ENCODE measurements at regions not wholly inside any gene's neighbourhood (a gene's known extent, or its start where the extent isn't known, plus 50 kb on each side); places are given as distances from the start of the nearest gene placed in this dataset.

DNA sequence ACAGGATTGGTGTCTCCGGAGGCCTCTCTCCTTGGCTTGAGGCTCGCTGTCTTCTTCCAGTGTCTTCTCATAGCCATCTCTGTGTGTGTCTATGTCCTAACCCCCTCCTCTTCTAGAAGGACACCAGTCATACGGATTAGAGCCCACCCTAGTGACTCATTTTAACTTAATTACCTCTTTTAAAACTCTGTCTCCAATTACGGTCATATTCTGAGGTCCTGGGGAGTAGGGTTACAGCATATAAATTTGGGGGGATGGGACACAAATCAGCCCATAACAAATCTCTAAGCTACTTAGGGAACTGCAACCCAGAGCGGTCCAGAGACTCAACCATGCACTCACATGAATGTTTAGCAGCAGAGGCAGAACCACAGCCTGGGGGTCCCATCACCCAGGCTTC lies 56.1 kb upstream of the SASH1 start:
- H3K9me3 ChIP-seq (ENCODE audit: low read length): no peaks in the 10 kb centered on the region
- no peaks in the 10 kb centered on the region for H3K9me2 ChIP-seq (replicated peaks; ENCODE audit: low read length)
- H3K27ac ChIP-seq (ENCODE audit: low read length): no peak overlapping the region
- H2AFZ ChIP-seq (ENCODE audit: low read length): no peak overlapping the region
- no peaks in the 10 kb centered on the region for H3K4me1 ChIP-seq (ENCODE audit: insufficient read depth, low read length)
- H3K79me2 ChIP-seq (ENCODE audit: low read length): no peaks in the 10 kb centered on the region
- intact Hi-C loops (cut with micrococcal nuclease): no loop called here
- H4K20me1 ChIP-seq (ENCODE audit: low read length): no peaks in the 10 kb centered on the region
- ChIA-PET POLR2A (ENCODE audit: unreplicated experiment) (no interaction called here), CTCF (no interaction called here)
- no peaks in the 10 kb centered on the region for H3F3A ChIP-seq (ENCODE audit: low read length, unreplicated experiment)
- TF ChIP-seq EZH2phosphoT487 (IDR thresholded peaks at IDR 0.05; ENCODE audit: borderline replicate concordance, low read length) (no peak), EZH2 (IDR thresholded peaks at IDR 0.05; ENCODE audit: low read length, unreplicated experiment) (no peak)
- TF ChIP-seq, protein P1, sequence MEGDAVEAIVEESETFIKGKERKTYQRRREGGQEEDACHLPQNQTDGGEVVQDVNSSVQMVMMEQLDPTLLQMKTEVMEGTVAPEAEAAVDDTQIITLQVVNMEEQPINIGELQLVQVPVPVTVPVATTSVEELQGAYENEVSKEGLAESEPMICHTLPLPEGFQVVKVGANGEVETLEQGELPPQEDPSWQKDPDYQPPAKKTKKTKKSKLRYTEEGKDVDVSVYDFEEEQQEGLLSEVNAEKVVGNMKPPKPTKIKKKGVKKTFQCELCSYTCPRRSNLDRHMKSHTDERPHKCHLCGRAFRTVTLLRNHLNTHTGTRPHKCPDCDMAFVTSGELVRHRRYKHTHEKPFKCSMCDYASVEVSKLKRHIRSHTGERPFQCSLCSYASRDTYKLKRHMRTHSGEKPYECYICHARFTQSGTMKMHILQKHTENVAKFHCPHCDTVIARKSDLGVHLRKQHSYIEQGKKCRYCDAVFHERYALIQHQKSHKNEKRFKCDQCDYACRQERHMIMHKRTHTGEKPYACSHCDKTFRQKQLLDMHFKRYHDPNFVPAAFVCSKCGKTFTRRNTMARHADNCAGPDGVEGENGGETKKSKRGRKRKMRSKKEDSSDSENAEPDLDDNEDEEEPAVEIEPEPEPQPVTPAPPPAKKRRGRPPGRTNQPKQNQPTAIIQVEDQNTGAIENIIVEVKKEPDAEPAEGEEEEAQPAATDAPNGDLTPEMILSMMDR (conservative IDR thresholded peaks at IDR 0.05; ENCODE audit: low read depth, low read length): no peak
- no peaks in the 10 kb centered on the region for H3K27me3 ChIP-seq (ENCODE audit: low read length)
- no peak overlapping the region for H3K4me2 ChIP-seq (ENCODE audit: low read length)
- ATAC-seq (no peak), DNase-seq (no peak)
- H3K36me3 ChIP-seq (ENCODE audit: low read depth, low read length): no peaks in the 10 kb centered on the region
- no peak overlapping the region for H3K4me3 ChIP-seq (ENCODE audit: low read length)
- BruUV-seq (replicated peaks): no TSS peak
- H3K9ac ChIP-seq (ENCODE audit: low read length): no peak overlapping the region

DNA sequence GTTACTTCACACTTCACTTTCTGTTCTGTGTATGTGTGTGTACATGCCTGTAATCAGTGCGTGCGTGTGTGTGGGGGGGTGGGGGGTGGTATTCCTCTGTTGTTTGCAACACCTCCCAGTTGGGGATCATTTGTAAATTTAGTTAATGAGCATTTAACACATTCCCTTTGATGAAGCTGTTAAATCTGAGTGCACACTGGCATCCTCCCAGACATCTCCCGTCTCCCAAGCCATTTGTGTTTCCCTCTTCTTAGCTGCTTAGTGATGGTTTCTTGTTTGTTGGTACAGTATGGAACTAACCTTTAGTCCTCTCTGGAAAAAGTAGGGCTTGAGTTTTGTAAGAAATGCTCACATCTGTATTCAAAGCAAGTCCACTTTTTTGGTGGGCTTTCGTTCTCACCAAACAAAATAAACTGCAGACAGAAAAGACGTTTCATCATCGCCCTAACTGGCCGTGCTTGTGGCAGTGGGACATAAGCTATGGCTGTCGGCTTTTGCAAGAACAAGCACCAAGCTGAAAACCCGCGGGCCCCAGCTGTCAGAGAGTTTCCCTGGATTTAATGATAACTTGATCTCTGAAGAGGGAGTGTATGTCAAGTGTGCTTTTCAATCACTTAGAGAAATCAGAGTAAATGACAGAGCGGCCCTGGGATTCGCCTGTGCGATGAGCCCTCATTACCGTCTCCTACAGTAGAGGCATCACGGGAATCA lies 54.9 kb upstream of the SASH1 start:
- no peaks in the 10 kb centered on the region for H3K4me1 ChIP-seq (ENCODE audit: insufficient read depth, low read length)
- DNase-seq: no peak
- ChIA-PET CTCF (no interaction called here), POLR2A (ENCODE audit: unreplicated experiment) (no interaction called here)
- H4K20me1 ChIP-seq (ENCODE audit: low read length): no peaks in the 10 kb centered on the region
- no peaks in the 10 kb centered on the region for H3K36me3 ChIP-seq (ENCODE audit: low read depth, low read length)
- H2AFZ ChIP-seq (ENCODE audit: low read length): no peak overlapping the region
- no peak overlapping the region for H3K4me2 ChIP-seq (ENCODE audit: low read length)
- no peak overlapping the region for H3K4me3 ChIP-seq (ENCODE audit: low read length)
- no peaks in the 10 kb centered on the region for H3K9me2 ChIP-seq (replicated peaks; ENCODE audit: low read length)
- no peaks in the 10 kb centered on the region for H3K27me3 ChIP-seq (ENCODE audit: low read length)
- H3K9ac ChIP-seq (ENCODE audit: low read length): no peak overlapping the region
- intact Hi-C loops (cut with micrococcal nuclease): no loop called here
- BruUV-seq (replicated peaks): no TSS peak
- ATAC-seq: no peak
- H3K27ac ChIP-seq (ENCODE audit: low read length): no peak overlapping the region
- H3F3A ChIP-seq (ENCODE audit: low read length, unreplicated experiment): no peaks in the 10 kb centered on the region
- no peaks in the 10 kb centered on the region for H3K79me2 ChIP-seq (ENCODE audit: low read length)
- TF ChIP-seq, protein P1 (conservative IDR thresholded peaks at IDR 0.05; ENCODE audit: low read depth, low read length): no peak
- TF ChIP-seq EZH2 (IDR thresholded peaks at IDR 0.05; ENCODE audit: low read length, unreplicated experiment) (no peak), EZH2phosphoT487 (IDR thresholded peaks at IDR 0.05; ENCODE audit: borderline replicate concordance, low read length) (no peak)
- no peaks in the 10 kb centered on the region for H3K9me3 ChIP-seq (ENCODE audit: low read length)

DNA sequence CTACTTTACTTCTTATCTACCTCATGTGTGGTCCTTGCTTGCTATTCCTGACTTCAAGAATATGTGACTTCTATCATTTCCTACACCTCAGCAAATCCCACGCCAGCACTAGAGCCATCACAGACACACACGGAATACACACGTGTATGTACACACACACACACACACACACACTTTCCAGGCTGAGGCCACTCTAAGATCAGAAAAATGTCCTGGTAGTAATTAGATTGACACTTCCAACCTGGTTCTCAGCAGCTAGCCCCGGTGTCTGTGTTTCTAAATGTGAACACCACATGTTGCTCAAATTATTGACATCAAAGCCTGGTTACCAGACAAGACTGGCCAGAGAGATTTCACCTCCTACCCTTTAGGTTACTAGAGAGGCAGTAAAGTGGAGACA lies 54.1 kb upstream of the SASH1 start:
- no peak overlapping the region for H3K4me2 ChIP-seq (ENCODE audit: low read length)
- ChIA-PET CTCF (no interaction called here), POLR2A (ENCODE audit: unreplicated experiment) (no interaction called here)
- intact Hi-C loops (cut with micrococcal nuclease): no loop called here
- H3K36me3 ChIP-seq (ENCODE audit: low read depth, low read length): no peaks in the 10 kb centered on the region
- no peak overlapping the region for H3K4me3 ChIP-seq (ENCODE audit: low read length)
- no peaks in the 10 kb centered on the region for H3K27me3 ChIP-seq (ENCODE audit: low read length)
- H3K79me2 ChIP-seq (ENCODE audit: low read length): no peaks in the 10 kb centered on the region
- H3F3A ChIP-seq (ENCODE audit: low read length, unreplicated experiment): no peaks in the 10 kb centered on the region
- no peak overlapping the region for H2AFZ ChIP-seq (ENCODE audit: low read length)
- TF ChIP-seq EZH2 (IDR thresholded peaks at IDR 0.05; ENCODE audit: low read length, unreplicated experiment) (no peak), EZH2phosphoT487 (IDR thresholded peaks at IDR 0.05; ENCODE audit: borderline replicate concordance, low read length) (no peak)
- TF ChIP-seq, protein P1 (conservative IDR thresholded peaks at IDR 0.05; ENCODE audit: low read depth, low read length): no peak
- H3K27ac ChIP-seq (ENCODE audit: low read length): no peak overlapping the region
- H3K4me1 ChIP-seq (ENCODE audit: insufficient read depth, low read length): no peaks in the 10 kb centered on the region
- ATAC-seq (no peak), DNase-seq (no peak)
- H4K20me1 ChIP-seq (ENCODE audit: low read length): no peaks in the 10 kb centered on the region
- H3K9me2 ChIP-seq (replicated peaks; ENCODE audit: low read length): no peaks in the 10 kb centered on the region
- no TSS peak for BruUV-seq (replicated peaks)
- H3K9ac ChIP-seq (ENCODE audit: low read length): no peak overlapping the region
- H3K9me3 ChIP-seq (ENCODE audit: low read length): no peaks in the 10 kb centered on the region

All from PC-3 (cell line).